IMR-90 (cell line): ENCODE measurements at regions not wholly inside any gene's neighbourhood (a gene's known extent, or its start where the extent isn't known, plus 50 kb on each side); places are given as distances from the start of the nearest gene placed in this dataset.

Experiments used
- ATAC-seq: fragments of 200-7000 bp; cut with Tn5 transposase; 2 replicates; pipeline ENCODE4 v1.9.1; 2020; ENCODE audit warnings: low read depth, mild to moderate bottlenecking, moderate library complexity
- BruUV-seq: library from RNA; stranded (reverse); fragments of 400-500 nt; replicated peaks from 2 replicates; lab custom pipeline; 2021; lab: Mats Ljungman, UMichigan
- CTCF ChIA-PET: fragments of 300-600 bp; formaldehyde crosslinking; extraction: SDS; loops from one replicate; lab custom pipeline; 2021; ENCODE audit warnings: antibody characterized with exemption; lab: Yijun Ruan, JAX
- POLR2A ChIA-PET: fragments of 300-600 bp; sonication (Branson Sonifier 250); formaldehyde crosslinking; loops from one replicate; lab custom pipeline; 2022; ENCODE audit warnings: antibody characterized with exemption; ENCODE audit not compliant: unreplicated experiment; lab: Charles Lee
- DNase-seq: peaks from one replicate; pipeline ENCODE4 v3.0.0; 2013
- H2AFZ ChIP-seq: replicated peaks from 2 replicates; pipeline ENCODE3; 2013; ENCODE audit warnings: low read length, mild to moderate bottlenecking; ENCODE audit not compliant: poor library complexity
- H2AK5ac ChIP-seq: 2 replicates; pipeline ENCODE4 v1.6.1; 2013; ENCODE audit warnings: low read depth, low read length, inconsistent platforms
- H2AK9ac ChIP-seq: replicated peaks from 2 replicates; pipeline ENCODE3; 2013; ENCODE audit warnings: mild to moderate bottlenecking, low read depth, low read length, moderate library complexity; ENCODE audit not compliant: poor library complexity
- H2BK120ac ChIP-seq: 2 replicates; pipeline ENCODE4 v1.6.1; 2013; ENCODE audit warnings: low read depth, low read length, inconsistent platforms
- H2BK15ac ChIP-seq: 3 replicates; pipeline ENCODE4 v1.6.1; 2013; ENCODE audit warnings: low read depth, low read length, inconsistent platforms
- H2BK20ac ChIP-seq: 2 replicates; pipeline ENCODE4 v1.6.1; 2013; ENCODE audit warnings: low read depth, mild to moderate bottlenecking, inconsistent platforms, low read length, moderate library complexity
- H2BK5ac ChIP-seq: 2 replicates; pipeline ENCODE4 v1.6.1; 2013; ENCODE audit warnings: mild to moderate bottlenecking, low read depth, low read length, inconsistent platforms; ENCODE audit not compliant: poor library complexity, severe bottlenecking
- H3K14ac ChIP-seq: replicated peaks from 2 replicates; pipeline ENCODE4 v1.6.1; 2013; ENCODE audit warnings: low read depth, low read length, inconsistent platforms
- H3K18ac ChIP-seq: 2 replicates; pipeline ENCODE4 v1.6.1; 2013; ENCODE audit warnings: low read depth, low read length, control low read depth
- H3K23ac ChIP-seq: 2 replicates; pipeline ENCODE4 v1.6.1; 2013; ENCODE audit warnings: low read depth, low read length, inconsistent platforms
- H3K27ac ChIP-seq: 2 replicates; pipeline ENCODE4 v1.5.1; 2013; ENCODE audit warnings: mild to moderate bottlenecking, control low read depth, low read length; ENCODE audit not compliant: insufficient read depth
- H3K27me3 ChIP-seq: 2 replicates; pipeline ENCODE4 v1.6.1; 2013; ENCODE audit warnings: low read length; ENCODE audit not compliant: control insufficient read depth, insufficient read depth
- H3K36me3 ChIP-seq: 2 replicates; pipeline ENCODE4 v1.6.1; 2013; ENCODE audit warnings: low read length, mixed read lengths; ENCODE audit not compliant: control insufficient read depth, insufficient read depth
- H3K4ac ChIP-seq: 2 replicates; pipeline ENCODE4 v1.6.1; 2013; ENCODE audit warnings: low read depth, low read length, inconsistent platforms
- H3K4me1 ChIP-seq: 2 replicates; pipeline ENCODE4 v1.6.1; 2013; ENCODE audit warnings: low read length, mixed read lengths; ENCODE audit not compliant: control insufficient read depth, insufficient read depth
- H3K4me2 ChIP-seq: 2 replicates; pipeline ENCODE4 v1.6.1; 2013; ENCODE audit warnings: low read depth, mild to moderate bottlenecking, control low read depth, low read length, moderate library complexity
- H3K4me3 ChIP-seq: 2 replicates; pipeline ENCODE4 v1.5.1; 2013; ENCODE audit warnings: low read depth, mild to moderate bottlenecking, control low read depth, low read length, moderate library complexity; ENCODE audit not compliant: insufficient read depth
- H3K56ac ChIP-seq: 2 replicates; pipeline ENCODE4 v1.6.1; 2013; ENCODE audit warnings: low read length, inconsistent platforms; ENCODE audit not compliant: insufficient read depth; ENCODE audit errors: extremely low read depth
- H3K79me1 ChIP-seq, 2 experiments: 2 replicates each; pipeline ENCODE4 v1.6.1; 2013; ENCODE audit warnings: low read length in 2 of 2, inconsistent platforms in 1 of 2, low read depth in 1 of 2
- H3K9ac ChIP-seq: 2 replicates; pipeline ENCODE4 v1.6.1; 2013; ENCODE audit warnings: low read depth, low read length, control low read depth
- H3K9me1 ChIP-seq: 2 replicates; pipeline ENCODE4 v1.6.1; 2013; ENCODE audit warnings: low read length, inconsistent platforms; ENCODE audit not compliant: insufficient read depth
- H3K9me3 ChIP-seq: 2 replicates; pipeline ENCODE4 v1.6.1; 2013; ENCODE audit warnings: low read length; ENCODE audit not compliant: control insufficient read depth, insufficient read depth
- H4K20me1 ChIP-seq: 2 replicates; pipeline ENCODE4 v1.6.1; 2013; ENCODE audit warnings: low read length, inconsistent platforms; ENCODE audit not compliant: insufficient read depth
- H4K5ac ChIP-seq: 2 replicates; pipeline ENCODE4 v1.6.1; 2013; ENCODE audit warnings: mild to moderate bottlenecking, low read depth, low read length, control low read depth
- H4K8ac ChIP-seq, 2 experiments: 2 replicates each; pipeline ENCODE4 v1.6.1; 2013; ENCODE audit warnings: low read depth in 2 of 2, low read length in 2 of 2, control low read depth in 1 of 2, inconsistent platforms in 1 of 2
- H4K91ac ChIP-seq: 2 replicates; pipeline ENCODE4 v1.6.1; 2013; ENCODE audit warnings: low read depth, low read length, inconsistent platforms; ENCODE audit not compliant: insufficient read depth
- MAFK ChIP-seq: IDR thresholded peaks from 2 replicates; pipeline ENCODE4 v1.6.1; 2012; ENCODE audit warnings: low read depth, low read length, improper control_type of control experiment
- RAD21 ChIP-seq: IDR thresholded peaks from 2 replicates; pipeline ENCODE4 v1.6.1; 2012; ENCODE audit warnings: low read length, improper control_type of control experiment
- WGBS, 2 experiments: methylation state at CpG; one replicate each; pipeline versions ENCODE4 v1.1.5 to v1.1.7; 2013; ENCODE audit warnings: missing lambda C conversion rate in 2 of 2; ENCODE audit not compliant: insufficient read length in 1 of 2; ENCODE audit errors: extremely low coverage in 2 of 2; 5-methylcytosine and 5-hydroxymethylcytosine counted together
- dilution Hi-C: fragments of 300-500 bp; cut with HindIII; formaldehyde crosslinking; loops from one replicate; pipeline ENCODE4 v1.14.3; 2018; ENCODE audit warnings: low sequenced_read_pairs; ENCODE audit not compliant: unreplicated experiment
- in situ Hi-C: fragments of 300-500 bp; cut with MboI; formaldehyde crosslinking; loops from 3 replicates; pipeline ENCODE4 v1.14.3; 2019; ENCODE audit warnings: low sequenced_read_pairs, inconsistent platforms, mixed read lengths
- intact Hi-C: fragments of 100-400 bp; cut with micrococcal nuclease; formaldehyde crosslinking; loops from 2 replicates; pipeline ENCODE4 v1.10.0; 2022

- DNase-seq (no peak), ATAC-seq (no peak)
- Histone ChIP-seq H4K91ac (no peak overlapping the region), H3K9me1 (no peaks in the 10 kb centered on the region), H3K4me2 (no peak overlapping the region), H2BK20ac (no peak overlapping the region), H3K18ac (no peak overlapping the region), H3K27ac (no peak overlapping the region), H4K8ac (no peak overlapping the region), H3K79me1 (no peaks in the 10 kb centered on the region), H2AFZ (no peak overlapping the region), H2AK5ac (no peak overlapping the region), H3K23ac (no peak overlapping the region), H2BK15ac (no peak overlapping the region), H2AK9ac (no peak overlapping the region), H3K14ac (no peak overlapping the region), H3K36me3 (no peaks in the 10 kb centered on the region), H3K9ac (no peak overlapping the region), H2BK120ac (no peak overlapping the region), H3K27me3 (no peaks in the 10 kb centered on the region), H3K4me3 (no peak overlapping the region), H3K4ac (no peak overlapping the region), H4K20me1 (no peaks in the 10 kb centered on the region), H2BK5ac (no peak overlapping the region), H3K9me3 (no peaks in the 10 kb centered on the region), H3K56ac (no peak overlapping the region), H4K5ac (no peak overlapping the region), H3K4me1 (no peaks in the 10 kb centered on the region)
- TF ChIP-seq MAFK (no peak), RAD21 (no peak)
- in situ Hi-C loops (no loop called here), dilution Hi-C loops (no loop called here), intact Hi-C loops (no loop called here)
- no TSS peak for BruUV-seq
- ChIA-PET CTCF (no interaction called here), POLR2A (no interaction called here)
- WGBS, 2 experiments: 80% methylated on average over 2 of the region's 4 CpGs; no CpG with 5 or more reads in 1 of the 2 experiments
Observed at GRCh38 chr16:64543441-64543840, 578.4 kb downstream of the CDH11 start.
